AG08396 (cell line): ENCODE measurements at regions not wholly inside any gene's neighbourhood (a gene's known extent, or its start where the extent isn't known, plus 50 kb on each side); places are given as distances from the start of the nearest gene placed in this dataset.
"Not testable (repeated sequence)": the region's sequence is repeated elsewhere in the genome, so short reads cannot be mapped to it uniquely, and the experiment has no call there.

Experiments used
- DNase-seq: peaks from one replicate; pipeline ENCODE4 v3.0.0; 2012; ENCODE audit warnings: low spot score, mixed read lengths

DNA sequence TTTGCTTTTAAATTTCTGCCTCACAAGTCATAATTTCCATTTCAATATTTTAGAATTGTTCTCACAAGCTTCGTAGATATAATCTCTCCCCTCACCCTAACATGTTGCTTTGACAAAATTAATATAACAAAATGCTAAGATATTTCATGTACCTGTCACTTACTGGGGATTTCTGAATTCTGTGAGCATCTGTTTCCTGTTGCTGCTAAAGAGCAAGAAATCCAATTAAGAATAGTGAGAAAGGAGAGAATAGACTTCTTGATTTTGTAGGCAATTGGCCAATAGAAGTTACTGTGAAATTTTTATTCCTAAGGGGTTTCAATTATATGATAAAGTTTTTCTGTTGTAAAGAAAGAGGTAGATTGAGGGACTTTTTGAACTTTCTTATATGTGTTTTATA, 796.5 kb upstream of the ARRDC3 start:
- no peak for DNase-seq

DNA sequence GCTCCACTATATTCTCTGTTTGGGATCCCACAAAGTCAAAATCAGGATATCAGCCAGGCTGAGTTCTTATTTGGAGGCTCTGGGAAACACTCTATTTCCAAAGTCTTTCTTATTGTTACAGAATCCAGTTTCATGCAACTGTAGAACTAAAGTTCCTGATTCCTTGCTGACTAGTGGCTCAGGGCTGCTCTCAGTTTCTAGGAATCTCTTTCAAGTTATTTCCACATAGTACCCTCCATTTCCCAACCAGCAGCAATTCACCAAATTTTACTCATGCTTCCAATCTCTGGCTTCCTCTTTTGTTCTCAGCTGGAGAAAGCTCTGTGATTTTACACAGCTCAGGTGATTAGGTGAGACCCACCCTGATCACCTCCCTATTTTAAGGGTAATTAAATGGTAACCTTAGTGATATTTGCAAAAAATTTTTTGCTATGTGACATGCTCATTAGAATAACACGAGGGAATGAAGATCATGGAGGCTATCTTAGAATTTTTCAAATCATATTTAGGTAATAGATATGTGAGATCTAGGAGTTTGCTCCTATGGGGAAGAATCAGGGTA, 794.9 kb upstream of the ARRDC3 start:
- no peak for DNase-seq

DNA sequence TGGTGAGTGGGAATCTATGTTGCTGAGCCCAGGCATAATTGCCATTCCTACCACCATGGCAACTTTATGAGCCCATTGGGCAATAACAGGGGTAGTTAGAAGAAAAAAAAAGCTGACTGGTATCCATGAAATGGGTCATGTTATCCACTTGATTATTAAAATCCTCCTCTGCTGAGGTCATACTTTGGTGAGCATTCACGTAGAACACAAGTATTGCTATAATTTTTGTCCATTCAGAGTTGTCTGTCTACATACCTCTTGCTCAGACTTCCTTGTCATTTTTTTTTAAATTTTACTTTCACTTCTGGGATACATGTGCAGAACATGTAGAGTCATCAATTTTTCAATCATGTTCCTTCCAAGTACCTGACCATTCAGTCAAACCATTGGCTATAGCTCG, 780.8 kb upstream of the ARRDC3 start:
- DNase-seq: no peak

DNA sequence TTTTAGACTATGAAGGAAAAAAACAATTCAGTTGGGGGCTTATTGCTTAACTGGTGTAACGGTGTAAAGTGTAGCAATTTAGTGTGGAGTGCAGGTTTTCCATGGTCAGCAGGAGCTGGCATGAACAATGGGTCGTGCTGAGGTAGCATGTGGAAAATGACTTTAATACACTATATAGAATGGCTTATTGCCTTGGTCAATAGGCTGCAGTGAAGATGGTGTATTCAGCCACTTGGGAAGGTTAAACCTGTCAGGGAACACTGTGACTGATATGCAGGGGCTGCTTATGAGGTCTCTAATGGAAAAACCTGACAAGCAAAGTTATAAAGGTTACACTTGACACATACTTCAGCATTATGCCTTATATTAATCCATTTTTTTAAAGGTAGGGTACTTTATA, 764.7 kb upstream of the ARRDC3 start:
- no peak for DNase-seq

DNA sequence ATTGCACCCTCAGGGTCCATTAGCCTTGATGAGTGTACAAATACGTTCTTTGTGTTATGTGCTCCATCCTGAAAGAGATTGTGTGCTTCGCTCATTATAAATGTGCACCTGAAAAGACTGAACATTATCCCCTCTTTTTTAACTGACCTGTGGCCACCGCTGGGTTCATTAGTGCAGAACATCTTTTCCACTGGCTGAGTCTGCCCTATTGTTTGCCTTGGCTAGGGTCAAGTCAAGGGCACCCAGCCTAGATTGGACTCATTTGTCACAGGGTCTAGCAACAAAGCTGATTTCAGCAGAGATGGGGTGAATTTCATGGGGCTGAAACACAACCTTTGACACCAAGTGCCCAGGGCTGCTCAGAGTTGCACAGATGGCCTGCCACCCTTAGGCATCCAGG, 764.1 kb upstream of the ARRDC3 start:
- no peak for DNase-seq

DNA sequence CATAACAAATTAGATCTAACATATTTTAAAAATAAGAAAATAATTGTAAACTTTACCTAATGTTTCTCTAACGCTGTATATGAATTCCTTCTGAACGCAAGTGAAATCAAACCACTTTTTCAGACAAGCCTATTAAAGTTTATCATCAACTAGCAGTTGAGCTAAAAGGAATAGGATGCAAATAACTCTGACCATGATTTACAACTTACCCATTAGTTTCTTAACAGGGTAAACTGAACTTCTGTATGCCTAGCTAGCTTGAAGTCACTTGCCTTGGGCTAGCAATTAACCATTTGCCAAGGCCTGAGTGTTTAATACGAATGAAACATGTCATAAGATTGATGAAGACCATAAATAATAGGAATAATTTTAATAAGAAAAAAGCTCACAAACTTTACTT, 762.7 kb upstream of the ARRDC3 start:
- no peak for DNase-seq

DNA sequence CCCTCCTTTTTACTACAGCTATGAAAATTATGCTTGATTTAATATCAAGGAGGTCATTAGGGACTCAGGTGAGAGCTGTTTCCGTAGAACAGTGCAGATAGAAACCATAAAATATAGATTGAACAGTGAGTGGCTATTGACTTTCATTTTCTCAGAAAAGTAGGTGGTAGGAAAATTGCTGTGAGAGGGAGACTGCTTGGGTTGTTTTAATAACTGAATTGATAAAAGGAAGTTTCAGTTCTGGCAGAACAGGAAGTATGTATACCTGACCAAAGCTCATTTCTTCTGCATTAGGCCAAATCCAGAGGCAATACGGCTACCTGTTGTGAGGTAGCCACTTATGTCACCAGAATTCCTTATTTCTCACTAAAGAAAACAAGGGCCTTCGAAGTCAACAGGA, 761.7 kb upstream of the ARRDC3 start:
- no peak for DNase-seq

DNA sequence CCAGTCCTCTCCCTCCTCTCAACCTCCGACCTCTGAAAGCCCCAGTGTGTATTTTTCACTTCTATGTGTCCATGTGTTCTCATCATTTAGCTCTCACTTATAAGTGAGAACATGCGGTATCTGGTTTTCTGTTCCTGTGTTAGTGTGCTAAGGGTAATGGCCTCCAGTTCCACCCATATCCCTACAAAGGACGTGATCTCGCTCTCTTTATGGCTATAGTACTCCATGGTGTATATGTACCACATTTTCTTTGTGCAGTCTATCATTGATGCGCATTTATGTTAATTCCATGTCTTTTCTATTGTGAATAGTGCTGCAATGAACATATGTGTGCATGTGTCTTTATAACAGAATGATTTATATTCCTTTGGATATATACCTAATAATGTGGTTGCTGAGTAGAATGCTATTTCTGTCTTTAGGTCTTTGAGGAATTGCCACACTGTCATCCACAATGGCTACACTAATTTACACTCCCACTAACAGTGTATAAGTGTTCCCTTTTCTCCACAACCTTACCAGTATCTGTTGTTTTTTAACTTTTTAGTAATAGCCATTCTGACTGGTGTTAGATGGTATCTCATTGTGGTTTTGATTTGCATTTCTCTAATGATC, 749.3 kb upstream of the ARRDC3 start:
- DNase-seq: not testable (repeated sequence)

DNA sequence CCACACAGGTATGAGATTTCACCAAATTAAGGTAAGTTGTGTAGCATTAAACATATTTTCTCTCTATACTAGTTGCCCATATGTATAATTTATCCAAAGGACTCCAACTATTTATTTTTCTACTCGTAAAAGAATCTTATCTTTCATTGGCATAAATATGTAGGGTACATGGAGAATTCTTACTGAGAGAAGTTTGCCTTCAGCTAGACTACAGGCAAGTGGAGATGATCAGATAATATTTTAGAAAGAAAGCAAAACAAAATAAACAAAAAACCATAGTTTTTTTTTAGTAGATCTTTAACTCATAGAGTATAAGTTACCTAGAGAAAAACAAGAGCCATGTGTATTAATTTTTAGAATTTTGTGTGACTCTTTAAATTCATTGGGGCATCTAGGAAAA, 743.1 kb upstream of the ARRDC3 start:
- no peak for DNase-seq

DNA sequence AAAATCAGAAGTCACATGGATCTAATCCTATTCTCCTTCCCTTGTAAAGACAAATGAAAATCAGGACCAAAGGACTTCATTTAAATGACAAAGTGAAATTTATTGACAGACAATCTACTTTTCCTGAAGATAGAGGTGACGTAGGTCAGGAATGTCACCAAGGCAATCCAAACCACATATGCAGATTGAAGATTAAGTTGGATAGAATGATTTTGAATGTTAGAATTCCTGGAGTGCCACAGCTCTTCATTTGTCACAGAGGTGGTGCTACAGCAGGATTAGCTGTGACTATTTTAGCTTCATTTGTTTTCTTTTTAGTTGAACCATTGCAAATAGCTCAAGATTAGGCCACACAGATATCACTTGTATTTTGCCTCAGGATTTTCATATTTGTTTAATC, 736.0 kb upstream of the ARRDC3 start:
- DNase-seq: no peak

DNA sequence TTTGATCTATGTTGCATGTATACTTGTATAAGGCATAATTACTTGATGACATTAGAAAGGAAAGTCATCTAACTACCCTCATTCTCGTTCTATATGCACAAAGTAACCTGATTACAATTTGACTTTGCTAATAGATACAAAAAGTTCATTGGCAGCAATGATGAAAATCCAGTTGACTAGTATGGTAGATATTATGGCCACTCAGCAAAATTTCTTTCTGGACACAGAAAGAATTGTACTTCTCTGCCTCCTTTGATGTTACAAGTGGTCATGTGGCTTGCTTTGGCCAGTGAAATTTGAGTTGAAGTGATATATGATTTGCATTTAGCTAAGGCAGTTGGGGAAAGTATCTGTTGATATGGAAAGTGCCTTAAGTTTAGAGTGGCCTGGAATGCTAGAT, 723.7 kb upstream of the ARRDC3 start:
- DNase-seq: no peak

DNA sequence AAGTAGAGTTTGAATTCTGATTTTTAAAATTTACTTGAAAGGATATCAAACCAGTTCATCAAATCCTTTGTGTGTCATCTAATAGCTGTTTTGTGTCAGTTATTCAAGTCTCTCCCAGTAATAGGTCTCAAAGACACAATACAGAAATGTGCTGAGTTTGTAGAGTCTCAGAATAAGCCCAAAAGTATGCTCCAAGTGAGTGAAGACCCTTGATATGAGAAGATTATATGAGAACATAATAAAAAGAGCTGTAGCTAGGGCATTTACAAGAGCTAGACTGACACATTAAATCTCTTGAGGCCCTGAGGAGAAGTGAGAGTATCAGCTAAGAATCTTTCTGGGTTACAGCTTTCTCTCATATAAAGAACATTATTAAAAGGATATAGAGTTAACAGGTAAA, 721.0 kb upstream of the ARRDC3 start:
- DNase-seq: no peak

DNA sequence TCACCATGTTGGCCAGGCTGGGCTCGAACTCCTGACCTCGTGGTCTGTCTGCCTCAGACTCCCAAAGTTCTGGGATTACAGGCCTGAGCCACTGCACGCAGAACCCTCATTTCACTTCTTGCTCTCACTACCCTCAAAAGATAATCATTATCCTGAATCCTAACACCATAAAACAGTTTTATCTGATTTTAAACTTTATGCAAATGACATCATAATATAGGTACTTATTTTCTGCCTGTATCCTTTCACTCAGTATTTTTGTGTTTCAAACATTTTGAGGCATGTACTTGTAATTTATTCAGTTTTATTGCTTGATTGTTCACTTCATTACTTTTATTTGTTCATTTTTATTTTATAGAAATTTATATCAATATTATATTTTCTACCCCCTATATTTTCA, 719.2 kb upstream of the ARRDC3 start:
- DNase-seq: no peak

DNA sequence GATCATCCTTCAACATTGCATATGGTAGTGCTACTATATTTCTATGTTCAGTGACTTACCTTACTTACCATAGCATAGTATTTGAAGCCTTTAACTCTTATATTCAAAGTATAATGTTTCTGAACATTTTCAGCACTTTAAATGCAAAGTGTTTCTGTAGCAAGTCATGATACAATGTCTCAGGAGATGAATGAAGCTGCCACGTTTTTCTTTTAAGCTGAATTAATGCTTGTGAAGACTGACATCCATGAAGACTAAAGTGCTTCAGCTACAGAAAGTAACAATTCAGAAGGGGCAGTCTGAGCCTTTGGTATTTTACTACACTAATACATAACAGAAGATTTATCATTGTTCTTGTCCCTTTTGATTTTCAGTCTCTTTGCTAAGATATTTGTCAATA, 709.1 kb upstream of the ARRDC3 start:
- no peak for DNase-seq

DNA sequence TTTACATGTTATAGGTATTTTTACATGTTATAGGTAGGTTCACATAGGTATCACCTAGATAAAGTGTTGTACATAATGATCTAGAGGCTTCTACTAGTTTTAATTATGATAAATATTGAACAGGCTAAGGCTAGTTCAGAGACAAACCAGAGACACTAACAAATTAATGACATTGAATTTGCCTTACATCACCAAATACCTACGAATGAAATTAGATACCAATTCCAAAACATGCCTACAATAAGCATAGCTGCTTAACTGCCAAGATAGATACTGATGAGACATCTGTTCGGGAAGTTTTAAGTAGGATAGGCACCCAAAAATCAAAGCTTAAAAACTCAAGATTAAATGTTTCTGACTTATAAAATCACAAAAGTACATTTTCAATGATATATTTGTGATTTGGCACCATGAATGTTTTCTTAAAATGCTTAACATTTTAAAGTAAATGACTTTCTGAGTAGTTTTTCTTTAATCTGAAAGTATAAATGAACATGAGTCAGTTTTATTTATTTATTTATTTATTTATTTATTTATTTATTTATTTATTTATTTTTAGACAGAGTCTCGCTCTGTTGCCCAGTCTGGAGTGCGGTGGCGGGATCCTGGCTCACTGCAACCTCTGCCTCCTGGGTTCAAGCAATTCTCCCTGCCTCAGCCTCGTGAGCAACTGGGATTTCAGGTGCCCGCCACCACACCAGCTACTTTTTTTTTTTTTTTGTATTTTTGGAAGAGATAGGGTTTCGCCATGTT, 703.1 kb upstream of the ARRDC3 start:
- DNase-seq: no peak

DNA sequence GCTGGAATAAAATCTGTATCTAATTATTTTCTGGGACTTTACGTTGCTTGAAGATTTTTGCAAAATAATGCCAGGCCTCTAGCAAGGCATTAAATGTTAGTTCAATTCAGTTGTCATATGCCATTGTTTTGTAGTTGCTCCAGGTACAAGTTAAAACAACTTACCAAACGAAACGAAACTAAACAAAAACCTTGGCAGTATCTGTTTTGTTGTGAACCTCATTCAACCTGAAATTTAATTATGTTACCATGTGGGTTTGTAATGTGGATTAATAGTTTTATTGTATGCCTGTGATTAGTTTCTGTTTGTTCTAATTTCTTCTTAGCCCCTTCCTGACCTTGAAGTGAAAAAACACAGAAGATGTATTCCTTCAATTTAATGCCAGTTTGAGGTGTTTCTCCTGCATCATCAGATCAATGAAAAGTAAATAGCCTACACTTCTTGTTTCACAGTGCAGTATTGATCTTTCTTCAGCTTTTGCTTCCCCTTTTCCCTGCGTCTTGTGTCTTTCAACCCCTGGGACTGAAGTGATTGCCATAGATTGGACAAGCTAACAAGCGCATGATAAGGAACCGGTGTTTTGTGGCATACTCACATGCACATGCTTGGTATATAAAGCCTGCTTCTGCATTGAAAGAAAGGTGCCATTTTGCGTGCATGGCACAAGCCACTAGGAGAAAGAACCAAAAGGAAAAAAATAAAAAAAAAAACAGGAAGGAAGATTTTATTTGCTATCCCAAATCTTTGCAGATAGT, 699.0 kb upstream of the ARRDC3 start:
- no peak for DNase-seq

DNA sequence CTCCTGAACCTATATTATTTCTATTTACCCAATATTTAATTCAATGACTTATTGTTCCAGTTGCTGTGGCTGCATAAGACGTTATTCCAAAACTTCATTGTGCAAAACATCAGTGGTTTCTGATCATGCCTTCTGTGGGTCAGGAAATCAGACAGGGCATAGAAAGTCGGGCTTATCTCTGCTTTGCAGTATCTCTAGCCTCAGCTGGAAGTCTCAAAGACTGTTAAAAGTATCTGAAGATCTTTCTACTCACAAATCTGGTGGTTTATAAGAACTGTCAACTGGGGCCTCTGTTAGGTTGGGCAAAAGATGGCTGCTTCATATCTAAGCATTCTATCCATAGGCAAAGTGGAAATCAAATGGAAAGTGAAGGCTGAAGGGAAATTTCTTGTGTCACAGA, 687.7 kb upstream of the ARRDC3 start:
- no peak for DNase-seq

DNA sequence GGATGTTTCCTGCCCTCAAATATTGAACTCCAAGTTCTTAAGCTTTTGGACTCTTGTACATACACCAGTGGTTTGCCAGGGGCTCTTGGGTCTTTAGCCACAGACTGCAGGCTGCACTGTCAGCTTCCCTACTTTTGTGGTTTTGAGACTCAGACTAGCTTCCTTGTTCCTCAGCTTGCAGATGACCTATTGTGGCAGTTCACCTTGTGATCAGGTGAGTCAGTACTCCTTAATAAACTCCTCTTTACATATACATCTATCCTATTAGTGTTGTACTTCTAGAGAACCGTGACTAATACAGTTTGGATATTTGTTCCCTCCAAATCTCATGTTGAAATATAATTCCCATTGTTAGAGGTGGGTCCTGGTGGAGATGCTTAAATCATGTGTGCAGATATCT, 681.9 kb upstream of the ARRDC3 start:
- DNase-seq: no peak

DNA sequence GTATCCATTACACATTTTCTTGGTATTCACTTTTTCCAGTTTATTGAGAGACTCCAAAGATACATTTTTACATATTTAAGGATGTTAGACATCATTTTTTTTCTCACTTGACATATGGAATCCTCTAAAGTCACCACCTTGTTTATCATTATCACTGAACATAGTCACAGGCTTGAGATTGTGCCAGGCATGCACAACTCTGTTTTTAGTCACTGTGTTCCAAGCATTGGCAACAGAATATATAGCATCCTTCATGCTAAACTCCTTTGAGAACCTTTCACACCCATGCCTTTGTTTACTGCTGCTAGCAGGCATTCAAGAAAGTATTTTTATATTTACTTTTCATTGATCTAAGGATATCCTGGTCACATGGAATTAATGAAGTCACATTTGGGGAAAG, 668.6 kb upstream of the ARRDC3 start:
- DNase-seq: no peak

DNA sequence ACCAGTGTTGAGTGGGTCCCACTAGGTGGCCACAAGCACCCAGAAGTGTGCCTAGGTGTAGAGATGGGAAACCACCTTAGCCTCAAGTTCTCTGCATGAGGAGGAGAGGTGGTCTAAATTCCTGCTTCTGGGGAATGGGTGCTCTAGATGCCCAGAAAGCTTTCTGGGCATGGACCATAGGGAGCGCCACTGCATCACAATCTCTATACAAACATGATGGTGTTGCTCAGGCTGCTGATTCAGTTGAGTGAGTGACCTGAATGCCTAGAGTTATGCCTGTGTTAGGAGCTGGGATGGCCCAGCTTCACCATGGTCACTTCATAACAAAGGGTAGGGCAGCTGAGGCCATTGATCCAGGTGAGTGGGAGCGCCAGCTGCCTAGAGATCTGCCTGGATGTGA, 667.9 kb upstream of the ARRDC3 start:
- DNase-seq: no peak

DNA sequence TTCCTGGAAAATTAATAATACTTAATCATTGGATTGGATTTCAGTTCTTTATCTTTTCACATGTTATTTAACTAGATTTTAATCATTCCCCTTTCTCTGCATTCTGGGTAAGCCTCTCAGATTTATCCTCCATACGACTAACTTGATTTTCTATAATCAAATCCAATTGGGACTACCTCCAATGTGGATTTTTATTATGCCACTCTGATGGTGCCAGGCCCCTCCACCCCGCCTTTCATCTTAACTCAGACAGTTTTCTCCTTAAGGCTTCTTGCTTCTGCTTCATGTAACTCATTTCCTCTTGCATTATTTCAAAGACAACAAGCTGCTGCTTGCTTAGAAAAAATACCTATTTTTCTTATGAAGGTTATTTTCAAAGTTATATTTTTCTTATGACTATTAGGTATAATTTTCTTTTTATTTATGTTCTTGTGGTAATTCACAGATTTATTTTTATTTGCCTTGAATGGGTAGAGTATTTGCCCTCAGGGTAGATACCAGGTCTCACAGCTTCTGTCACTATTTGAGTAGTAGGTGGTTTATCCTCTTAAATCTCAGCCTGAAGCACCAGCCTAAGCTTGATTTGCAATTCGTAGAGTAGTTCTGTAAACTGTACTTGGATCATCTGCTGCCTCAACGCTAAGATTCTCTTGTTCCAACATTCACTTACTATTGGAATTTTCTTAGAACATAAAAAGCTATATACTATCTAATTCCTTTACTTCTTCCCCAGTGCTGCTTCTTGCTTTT, 659.0 kb upstream of the ARRDC3 start:
- no peak for DNase-seq

DNA sequence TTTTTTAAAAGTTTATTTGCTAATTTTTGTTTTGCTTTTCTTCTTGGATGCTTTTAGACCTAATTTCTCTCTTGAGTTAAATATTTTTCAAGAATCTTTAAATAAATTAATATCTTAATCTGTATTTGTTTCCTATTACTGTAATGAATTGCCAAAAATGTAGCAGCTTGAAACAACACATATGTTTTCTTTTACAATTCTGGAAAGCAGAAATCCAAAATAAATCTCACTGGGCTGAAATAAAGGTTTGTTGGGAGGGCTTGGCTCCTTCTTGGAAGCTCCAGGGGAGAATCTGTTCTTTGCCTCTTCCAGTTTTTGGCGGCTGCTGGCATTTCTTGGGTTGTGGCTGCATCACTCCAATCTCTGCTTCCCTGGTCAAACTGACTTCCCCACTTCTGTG, 658.1 kb upstream of the ARRDC3 start:
- no peak for DNase-seq
